GM06990 (cell line): ENCODE measurements at regions not wholly inside any gene's neighbourhood (a gene's known extent, or its start where the extent isn't known, plus 50 kb on each side); places are given as distances from the start of the nearest gene placed in this dataset.

Source experiments
- DNase-seq: peaks from one replicate; pipeline ENCODE4 v3.0.0-alpha.2; 2011; ENCODE audit not compliant: insufficient read length; ENCODE audit errors: extremely low read depth
- H3K27me3 ChIP-seq: replicated peaks from 2 replicates; pipeline ENCODE4 v1.6.0; 2011; ENCODE audit warnings: low read length; ENCODE audit not compliant: control insufficient read depth, insufficient read depth
- H3K36me3 ChIP-seq: 2 replicates; pipeline ENCODE4 v1.5.1; 2011; ENCODE audit warnings: low read length; ENCODE audit not compliant: control insufficient read depth, insufficient read depth
- H3K4me3 ChIP-seq: replicated peaks from 2 replicates; pipeline ENCODE4 v1.5.1; 2011; ENCODE audit warnings: low read depth, mild to moderate bottlenecking, control low read depth, low read length
- TF ChIP-seq, protein P1 (sequence below): IDR thresholded peaks from 2 replicates; pipeline ENCODE4 v1.5.1; 2011; ENCODE audit warnings: low read length, control low read depth, mild to moderate bottlenecking, inconsistent platforms; ENCODE audit not compliant: insufficient read depth, poor library complexity, severe bottlenecking

- Histone ChIP-seq H3K36me3 (no peaks in the 10 kb centered on the region), H3K4me3 (no peak overlapping the region), H3K27me3 (no peaks in the 10 kb centered on the region; the same call in 1 of the 2 replicates)
- DNase-seq = no peak
- TF ChIP-seq, protein P1, sequence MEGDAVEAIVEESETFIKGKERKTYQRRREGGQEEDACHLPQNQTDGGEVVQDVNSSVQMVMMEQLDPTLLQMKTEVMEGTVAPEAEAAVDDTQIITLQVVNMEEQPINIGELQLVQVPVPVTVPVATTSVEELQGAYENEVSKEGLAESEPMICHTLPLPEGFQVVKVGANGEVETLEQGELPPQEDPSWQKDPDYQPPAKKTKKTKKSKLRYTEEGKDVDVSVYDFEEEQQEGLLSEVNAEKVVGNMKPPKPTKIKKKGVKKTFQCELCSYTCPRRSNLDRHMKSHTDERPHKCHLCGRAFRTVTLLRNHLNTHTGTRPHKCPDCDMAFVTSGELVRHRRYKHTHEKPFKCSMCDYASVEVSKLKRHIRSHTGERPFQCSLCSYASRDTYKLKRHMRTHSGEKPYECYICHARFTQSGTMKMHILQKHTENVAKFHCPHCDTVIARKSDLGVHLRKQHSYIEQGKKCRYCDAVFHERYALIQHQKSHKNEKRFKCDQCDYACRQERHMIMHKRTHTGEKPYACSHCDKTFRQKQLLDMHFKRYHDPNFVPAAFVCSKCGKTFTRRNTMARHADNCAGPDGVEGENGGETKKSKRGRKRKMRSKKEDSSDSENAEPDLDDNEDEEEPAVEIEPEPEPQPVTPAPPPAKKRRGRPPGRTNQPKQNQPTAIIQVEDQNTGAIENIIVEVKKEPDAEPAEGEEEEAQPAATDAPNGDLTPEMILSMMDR = no peak
Measured at GRCh38 chr15:62740141-62741004, 302.2 kb upstream of the TPM1 start.

DNA sequence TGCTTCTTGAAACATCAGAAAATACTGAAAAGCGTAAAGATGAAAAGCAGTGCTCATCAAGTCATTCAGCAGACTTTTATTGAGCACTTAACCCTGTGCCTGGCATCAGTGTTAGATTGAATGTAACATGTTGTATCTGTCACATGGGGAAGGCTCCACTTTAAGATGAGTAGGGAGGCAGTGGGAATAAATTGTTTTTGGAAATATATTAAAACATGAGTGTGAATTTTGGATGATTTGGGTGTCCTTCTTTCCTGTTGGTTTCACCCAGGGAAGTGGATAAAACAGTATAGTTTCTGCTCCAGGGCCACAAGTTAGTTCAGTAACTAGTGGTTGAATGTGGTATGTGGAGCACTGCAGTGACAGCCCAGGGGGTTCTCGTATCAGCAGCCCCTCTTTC, 301.4 kb upstream of the TPM1 start:
- H3K27me3 ChIP-seq = no peaks in the 10 kb centered on the region; the same call in 1 of the 2 replicates
- TF ChIP-seq, protein P1 = no peak
- H3K4me3 ChIP-seq = no peak overlapping the region
- no peaks in the 10 kb centered on the region for H3K36me3 ChIP-seq
- DNase-seq = no peak

- Histone ChIP-seq H3K36me3 (no peaks in the 10 kb centered on the region), H3K4me3 (no peak overlapping the region), H3K27me3 (no peaks in the 10 kb centered on the region; the same call in 1 of the 2 replicates)
- TF ChIP-seq, protein P1 = peak; percentile 91
- no peak for DNase-seq
Measured at GRCh38 chr15:62742409-62743171, 300.0 kb upstream of the TPM1 start.

GRCh38 chr15:62745621-62746225, 296.8 kb upstream of the TPM1 start:
- Histone ChIP-seq H3K27me3 (no peaks in the 10 kb centered on the region), H3K36me3 (no peaks in the 10 kb centered on the region), H3K4me3 (no peak overlapping the region)
- TF ChIP-seq, protein P1 = no peak
- no peak for DNase-seq

- no peak for DNase-seq
- TF ChIP-seq, protein P1 = no peak
- no peaks in the 10 kb centered on the region for H3K27me3 ChIP-seq
- H3K4me3 ChIP-seq = no peak overlapping the region
- no peaks in the 10 kb centered on the region for H3K36me3 ChIP-seq
Measured at GRCh38 chr15:62748196-62748595, 294.4 kb upstream of the TPM1 start.
